ENCODE measurements at regions not wholly inside any gene's neighbourhood (a gene's known extent, or its start where the extent isn't known, plus 50 kb on each side); places are given as distances from the start of the nearest gene placed in this dataset.
"Not testable (repeated sequence)": the region's sequence is repeated elsewhere in the genome, so short reads cannot be mapped to it uniquely, and the experiment has no call there.

DNA sequence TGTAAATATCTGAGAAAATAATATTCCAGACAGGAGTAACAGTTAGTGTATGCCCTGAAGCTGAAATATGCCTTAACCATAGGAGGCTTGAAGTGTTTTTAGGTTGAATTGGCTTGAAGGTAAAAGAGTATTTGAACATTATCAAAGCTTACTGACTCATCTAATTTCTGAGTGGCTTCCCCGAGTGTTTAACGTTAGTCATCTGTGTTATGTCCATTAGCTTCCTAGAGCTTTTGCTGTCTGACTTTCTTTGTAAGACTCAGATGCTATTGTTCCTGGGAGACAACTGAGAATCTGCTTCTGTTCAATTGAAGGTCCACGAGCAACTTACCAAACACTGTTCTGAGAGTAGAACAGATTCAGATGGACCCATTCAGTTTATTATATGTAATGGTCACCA is 656.8 kb upstream of the NECTIN3 start:
- no peak for ATAC-seq

DNA sequence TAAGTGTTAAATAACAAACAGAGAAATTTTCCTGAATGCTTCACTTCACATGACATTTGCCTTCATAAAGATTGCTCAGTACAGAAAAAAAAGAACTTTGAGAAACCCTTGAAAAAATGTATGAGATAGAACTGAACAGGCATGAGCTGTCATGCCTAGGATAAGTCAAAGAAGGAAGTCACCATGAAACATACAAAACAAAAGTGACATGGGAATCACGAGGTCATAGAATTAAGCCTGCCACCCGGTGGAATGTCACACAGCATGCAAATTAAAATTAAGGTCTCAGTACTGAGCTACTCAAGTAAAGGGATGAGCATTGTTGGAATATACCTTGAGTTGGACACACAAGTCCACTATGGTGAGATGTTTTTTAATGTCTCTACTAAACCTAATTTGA is 652.5 kb upstream of the NECTIN3 start:
- no peak for ATAC-seq

DNA sequence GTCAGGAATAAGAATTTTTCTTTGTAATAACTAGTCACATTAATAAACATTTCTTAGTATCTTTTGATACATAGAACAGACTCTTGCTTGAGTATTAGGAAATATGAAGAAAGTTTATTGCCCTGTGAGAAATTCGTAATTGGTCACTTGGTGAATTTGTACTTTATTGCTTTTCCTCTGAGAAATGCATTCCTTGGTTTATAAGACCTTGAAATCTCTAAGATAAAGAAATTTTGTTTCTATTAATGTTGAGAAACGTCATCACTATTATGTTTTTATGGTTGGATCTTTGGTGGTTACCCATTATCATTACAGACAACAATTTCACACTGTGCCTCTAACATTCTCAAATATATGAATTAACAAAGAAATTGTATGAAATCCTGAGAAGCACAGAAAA is 652.0 kb upstream of the NECTIN3 start:
- no peak for ATAC-seq

DNA sequence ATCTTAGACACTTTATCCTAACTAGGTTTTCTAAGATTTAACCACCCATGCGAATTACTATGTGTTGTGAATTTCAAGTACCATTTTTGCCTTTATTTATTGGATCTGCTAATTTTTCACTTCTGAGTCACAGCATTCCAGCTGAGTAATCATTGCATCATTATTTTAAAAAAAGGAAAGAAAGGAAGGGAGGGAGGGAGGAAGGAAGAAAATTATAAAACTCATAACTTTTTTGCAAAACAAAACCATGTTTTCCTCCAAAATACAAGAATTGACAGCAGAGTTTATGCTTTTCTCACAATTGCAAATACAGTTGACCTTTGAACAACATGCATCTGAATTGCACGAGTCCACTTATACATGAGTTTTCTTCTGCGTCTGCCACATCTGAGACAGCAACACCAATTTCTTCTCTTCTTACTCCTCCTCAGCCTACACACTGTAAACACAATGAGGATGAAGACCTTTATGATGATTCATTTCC is 651.4 kb upstream of the NECTIN3 start:
- no peak for ATAC-seq

DNA sequence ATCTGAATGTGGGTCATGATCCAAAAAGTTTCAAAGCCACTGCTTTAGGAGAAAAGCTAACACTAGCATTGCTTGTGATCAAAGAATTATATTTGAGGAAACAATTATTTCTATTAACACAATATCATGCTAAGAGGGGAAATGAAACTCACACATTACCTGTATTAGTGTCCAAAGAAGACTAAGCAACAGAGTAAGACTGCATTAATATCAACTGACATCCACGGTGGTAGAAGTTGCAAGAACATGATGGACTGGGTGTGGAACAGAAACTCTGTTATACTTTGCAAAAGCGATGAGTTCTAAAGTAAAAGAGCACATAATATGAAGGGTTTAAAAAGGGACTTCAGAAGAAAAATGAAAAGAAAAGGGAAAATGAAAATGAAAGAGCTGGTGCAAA is 648.3 kb upstream of the NECTIN3 start:
- no peak for ATAC-seq

DNA sequence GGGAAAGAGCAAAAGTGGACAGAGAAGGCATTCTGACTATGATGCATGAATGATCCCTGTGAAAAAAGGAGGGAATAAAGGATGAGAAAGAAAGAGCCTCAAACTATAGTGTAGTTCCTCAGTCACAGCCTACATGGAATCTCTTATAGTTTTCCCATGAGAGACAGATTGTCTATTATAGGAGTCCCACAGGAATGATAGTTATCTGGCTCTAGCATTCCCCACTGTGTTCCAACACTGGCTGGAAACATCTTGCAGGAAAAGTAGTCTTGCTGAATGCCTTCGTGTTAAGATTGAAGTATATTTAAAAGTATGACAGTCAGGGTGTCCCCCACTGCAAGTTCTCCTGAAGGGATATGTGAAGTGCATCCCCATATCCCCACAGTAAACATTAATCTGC is 641.5 kb upstream of the NECTIN3 start:
- no peak for ATAC-seq

DNA sequence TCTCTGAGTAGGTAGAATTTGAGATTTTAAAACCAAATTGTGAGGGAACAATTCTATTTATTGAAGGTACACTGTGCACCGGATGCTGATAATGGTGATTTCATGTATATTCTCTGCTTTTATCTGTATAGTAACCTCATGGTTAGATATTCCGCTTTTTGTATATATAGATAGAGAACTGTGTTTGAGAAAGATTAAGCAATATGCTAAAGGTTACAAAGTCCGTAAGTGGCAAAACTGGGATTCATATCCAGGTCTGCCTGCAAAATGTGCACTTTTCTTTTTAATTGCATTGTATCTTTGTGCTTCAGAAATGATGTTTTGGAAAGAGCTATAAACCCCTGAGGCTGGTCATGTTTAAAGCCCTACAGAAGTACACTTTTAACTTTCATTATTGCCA is 635.4 kb upstream of the NECTIN3 start:
- ATAC-seq, result no peak

DNA sequence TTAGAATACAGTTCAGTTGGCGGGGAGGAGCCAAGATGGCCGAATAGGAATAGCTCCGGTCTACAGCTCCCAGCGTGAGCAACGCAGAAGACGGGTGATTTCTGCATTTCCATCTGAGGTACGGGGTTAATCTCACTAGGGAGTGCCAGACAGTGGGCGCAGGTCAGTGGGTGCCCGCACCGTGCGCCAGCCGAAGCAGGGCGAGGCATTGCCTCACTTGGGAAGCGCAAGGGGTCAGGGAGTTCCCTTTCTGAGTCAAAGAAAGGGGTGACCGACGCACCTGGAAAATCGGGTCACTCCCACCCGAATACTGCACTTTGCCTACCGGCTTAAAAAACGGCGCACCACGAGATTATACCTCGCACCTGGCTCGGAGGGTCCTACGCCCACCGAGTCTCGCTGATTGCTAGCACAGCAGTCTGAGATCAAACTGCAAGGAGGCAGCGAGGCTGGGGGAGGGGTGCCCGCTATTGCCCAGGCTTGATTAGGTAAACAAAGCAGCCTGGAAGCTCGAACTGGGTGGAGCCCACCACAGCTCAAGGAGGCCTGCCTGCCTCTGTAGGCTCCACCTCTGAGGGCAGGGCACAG is 631.5 kb upstream of the NECTIN3 start:
- ATAC-seq, result not testable (repeated sequence)

DNA sequence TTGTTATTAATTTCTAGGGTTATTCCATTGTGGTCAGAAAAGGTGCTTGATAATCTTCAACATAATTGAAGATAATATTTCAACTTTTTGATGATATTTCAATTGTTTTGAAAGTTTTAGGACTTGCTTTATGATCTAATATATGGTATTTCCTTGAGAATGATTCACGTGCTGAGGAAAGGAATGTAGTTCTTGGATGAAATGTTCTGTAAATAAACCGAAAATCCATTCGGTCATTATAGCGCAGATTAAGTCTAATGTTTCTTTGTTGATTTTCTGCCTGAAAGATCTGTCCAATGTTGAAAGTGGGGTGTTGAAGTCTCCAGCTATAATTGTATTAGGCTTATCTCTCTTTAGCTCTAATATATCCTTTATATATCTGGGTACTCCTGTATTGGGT is 617.5 kb upstream of the NECTIN3 start:
- ATAC-seq, result no peak

DNA sequence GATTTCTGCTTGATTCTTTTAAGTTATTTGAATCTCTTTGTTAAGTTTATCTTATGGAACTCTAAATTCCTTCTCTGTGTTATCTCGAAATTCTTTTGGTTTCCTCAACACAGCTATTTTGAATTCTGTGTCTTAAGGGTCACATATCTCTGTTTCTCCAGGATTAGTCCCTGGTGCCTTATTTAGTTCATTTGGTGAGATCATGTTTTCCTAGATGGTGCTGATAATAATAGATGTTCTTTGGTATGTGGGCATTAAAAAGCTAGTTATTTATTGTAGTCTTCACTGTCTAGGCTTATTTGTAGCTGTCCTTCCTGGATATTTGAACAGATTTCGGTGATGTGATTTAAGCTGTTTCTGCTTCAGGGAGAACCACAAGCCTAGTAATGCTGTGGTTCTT is 615.6 kb upstream of the NECTIN3 start:
- no peak for ATAC-seq

DNA sequence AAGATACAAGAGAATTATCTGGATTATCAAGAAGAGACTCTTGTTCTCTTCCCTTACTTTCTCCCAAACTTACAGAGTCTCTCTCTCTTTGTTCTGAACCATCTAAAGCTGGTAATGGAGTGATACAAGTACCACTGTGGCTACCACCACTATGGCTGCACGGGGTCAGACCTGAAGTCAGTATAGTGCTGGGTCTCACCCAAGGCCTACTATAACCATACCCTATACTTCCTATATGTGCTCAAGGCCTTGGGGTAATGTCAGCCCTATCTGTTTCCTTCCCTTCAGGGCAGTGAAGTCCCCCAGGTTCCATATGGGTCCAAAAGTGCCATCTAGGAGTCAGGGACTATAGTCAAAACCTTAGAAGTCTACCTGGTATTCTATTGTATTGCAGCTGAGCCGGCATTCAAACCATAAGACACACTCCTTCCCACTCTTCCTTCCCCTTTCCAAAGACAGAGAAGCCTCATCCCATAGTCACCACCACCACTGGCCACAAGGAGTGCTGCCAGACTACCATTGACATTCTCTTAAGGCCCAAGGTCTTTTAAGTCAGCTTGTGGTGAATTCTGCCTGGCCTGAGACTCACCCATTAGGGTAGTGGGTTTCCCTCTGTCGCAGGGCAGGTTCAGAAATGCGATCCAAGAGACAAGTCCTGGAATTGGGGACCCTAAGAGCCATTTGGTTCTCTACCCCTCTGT is 615.0 kb upstream of the NECTIN3 start:
- no peak for ATAC-seq

DNA sequence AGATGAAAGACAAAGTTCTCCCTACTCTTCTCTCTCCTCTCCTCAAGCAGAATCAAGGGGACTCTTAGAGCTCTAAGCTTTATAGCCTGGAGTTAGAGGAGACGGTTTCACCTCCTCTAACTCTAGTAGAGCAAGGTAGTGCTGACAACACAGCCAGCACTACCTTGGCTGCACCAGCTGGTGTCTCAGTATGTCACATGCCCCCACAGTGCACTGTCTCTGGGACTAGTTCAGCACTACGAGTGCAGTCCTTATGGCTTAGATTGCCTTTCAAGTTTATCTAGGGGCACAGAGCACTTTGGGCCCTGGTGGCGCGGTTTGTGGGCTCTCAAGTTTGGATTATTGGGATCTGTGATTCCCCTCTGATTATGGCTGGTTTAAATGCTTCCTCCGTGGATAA is 614.1 kb upstream of the NECTIN3 start:
- ATAC-seq, result no peak

DNA sequence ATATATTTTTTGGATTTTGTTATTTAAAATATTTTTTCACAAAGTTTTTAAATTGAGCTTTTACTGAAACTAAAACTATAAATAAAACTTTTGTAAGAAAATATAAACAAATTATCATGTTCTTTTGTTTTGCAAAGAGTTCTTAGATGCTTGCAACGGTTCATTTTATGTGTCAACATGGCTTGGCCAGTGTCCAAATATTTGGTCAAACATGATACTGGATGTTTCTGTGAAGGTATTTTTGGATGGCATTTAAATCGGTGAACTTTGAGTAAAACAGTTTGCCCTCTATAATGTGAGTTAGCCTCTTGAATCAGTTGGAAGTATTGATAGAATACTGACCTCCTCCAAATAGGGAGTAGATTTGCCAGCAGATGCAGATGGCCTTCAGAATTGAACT is 612.6 kb upstream of the NECTIN3 start:
- no peak for ATAC-seq

DNA sequence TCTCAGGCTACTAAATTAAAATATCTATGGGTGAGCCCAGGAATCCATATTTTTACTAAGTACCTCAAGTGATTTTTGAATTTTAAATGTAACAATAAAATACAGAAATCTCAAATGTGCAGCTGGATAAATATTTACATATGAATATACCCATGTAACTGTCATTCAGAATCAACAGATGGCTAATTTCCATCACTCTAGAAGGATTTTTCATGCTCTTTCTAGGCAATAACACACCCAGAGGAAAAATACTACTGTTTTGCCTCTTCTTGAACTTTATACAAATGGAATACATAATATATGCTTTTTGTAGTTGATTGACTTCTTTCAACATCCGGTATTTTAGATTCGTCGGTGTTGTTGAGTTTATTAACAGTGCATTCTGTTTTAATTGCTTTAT is 601.3 kb upstream of the NECTIN3 start:
- no peak for ATAC-seq

DNA sequence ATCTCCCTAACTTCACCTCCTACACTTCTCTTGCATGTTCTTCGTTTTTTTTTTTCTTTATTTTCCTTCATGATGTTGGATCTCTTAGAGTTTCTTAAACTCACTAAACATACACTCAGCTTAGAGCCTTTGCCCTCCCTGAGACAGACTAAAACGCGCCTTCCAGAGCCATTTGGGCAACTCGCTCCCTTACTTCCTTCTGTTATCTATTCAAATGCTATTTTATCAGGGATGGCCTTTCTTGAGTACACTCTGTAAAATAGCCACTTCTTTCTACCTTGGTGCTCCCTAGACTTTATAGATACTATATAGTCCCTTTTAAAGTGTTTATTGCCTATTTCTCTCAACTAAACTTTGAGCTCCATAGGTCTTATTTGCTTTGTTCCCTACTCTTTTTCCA is 598.2 kb upstream of the NECTIN3 start:
- no peak for ATAC-seq

DNA sequence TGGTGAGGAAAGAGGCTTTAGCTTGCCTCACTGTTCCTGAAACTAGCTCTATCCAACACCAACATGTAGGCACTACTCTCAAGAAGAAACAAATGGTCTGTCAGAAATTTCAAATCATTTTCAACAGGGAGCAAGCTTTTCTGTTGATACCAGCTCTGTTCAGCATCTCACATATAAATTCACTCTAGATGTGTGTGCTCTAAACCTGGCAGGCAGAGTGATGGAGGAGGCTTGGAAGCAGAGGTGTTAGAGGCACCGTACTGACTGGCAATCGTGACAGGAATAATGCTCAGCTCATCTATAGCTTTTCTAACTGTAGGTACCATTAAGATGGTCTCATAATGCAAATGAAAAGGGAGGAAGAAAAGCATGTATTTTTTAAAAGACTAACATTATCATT is 597.2 kb upstream of the NECTIN3 start:
- ATAC-seq, result no peak

DNA sequence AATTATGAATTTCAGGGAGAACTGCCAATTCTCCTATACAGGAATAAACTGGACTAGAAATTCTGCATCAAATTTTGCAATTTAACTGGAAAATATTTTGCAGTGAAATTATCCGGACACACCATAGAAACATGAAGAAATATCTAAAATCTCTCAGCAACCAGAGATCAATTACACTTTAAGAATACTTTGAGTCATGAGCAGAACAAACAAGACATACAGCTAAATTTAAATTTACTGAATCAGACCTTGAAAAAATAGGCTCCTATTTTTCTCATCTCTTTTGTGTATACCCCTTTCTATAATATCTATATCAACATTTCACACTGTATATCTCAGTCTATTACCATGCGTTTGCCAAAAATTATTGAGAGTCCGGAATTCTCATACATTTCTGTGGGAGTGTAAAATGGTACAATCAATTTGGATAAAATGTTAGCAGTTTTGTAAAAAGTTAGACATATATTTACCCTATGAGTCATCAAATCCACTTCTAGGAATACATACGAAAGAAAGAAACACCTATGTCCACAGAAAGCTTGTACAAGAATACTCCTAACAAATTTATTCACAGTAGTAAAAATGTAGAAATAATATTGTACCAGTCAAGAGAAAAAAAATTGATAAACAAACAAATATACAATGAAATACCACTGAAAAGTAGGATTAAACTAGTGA is 593.1 kb upstream of the NECTIN3 start:
- no peak for ATAC-seq

DNA sequence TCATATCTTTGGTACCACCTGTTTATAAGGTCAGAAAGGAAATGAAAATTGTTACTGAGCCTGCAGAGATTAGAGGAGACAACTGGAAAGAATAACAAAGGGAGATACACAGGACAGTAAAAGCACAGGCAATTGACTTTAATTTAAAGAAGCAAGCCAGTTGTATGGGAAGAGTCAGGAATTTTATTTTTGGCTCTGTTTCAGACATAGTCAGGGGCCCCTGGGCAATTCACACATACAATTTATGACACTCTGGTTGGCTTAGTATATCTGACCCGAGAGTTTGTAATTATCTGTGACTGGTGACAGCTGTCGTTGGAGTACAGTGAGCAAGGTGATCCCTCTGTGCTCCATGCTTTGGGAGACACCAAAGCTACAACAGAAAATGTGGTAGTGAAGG is 591.9 kb upstream of the NECTIN3 start:
- ATAC-seq, result no peak

DNA sequence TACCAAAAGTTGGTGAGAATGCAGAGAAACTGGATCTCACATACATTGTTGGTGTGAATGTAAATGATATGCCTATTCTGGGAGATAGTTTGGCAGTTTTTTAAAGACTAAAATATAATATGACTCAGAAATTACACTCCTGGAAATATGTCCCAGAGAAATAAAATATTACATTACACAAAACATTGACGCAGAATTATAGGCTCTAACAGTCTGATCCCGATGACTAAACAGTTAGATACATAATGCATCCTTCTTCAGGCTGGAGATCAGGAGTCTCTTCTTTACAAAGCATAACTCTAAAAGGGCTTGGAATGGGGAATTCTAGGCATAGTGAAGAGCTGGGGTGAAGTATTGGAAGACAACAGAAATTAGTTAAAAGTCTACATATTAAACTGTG is 586.2 kb upstream of the NECTIN3 start:
- ATAC-seq, result no peak

DNA sequence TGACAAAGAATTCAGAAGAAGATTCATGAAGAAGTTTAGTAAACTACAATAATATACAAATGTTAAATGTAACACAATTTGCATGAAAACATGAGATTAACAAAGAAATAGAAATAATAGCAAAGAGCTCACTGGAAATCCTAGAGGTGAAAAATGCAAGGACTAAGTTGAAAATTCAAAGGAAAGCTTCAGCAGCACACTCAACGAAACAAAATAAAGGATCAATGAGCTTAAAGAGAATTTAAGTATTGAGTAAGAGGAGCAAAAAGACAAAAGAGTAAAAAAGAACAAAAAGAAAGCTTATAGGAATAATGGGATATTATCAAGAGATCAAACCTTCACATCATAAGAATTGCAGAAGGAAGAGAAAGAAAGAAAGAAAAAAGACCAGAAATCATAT is 583.8 kb upstream of the NECTIN3 start:
- no peak for ATAC-seq

DNA sequence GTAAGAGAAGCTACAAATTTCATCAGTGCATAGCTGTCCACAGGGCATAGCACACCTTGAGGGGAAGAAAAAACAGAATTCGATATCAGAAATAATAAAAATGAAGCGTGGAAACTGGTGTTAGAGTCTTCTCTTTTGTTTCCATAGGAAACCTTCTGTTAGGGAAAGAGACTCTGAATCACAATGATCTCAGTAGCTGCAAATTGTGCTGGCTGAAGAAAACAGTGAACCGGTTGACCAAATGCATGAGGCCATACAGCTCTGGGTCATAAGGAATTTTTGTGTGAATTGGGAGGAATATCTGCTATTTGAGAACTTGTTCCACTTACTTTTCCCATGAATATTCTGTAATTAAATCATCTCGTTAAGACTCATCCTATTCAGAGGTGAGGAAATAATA is 580.2 kb upstream of the NECTIN3 start:
- ATAC-seq, result no peak

DNA sequence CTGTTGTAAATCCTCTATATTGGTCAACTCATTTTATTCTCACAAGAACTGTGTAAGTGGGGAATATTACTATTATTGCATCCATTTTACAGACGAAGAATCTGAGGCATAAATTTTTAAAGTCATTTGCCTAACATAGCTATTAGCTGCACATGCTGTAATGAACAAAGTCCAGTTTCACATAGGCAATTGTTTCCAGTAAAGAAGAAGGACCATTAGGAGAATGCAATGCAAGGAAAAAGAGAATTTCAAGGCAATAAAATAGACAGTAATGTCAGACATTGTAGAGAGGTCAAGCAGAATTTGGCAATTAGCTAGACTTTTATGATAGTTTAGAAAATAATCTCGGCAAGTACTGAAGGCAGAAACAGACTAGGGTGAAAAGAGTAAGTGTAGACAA is 578.7 kb upstream of the NECTIN3 start:
- ATAC-seq, result no peak

DNA sequence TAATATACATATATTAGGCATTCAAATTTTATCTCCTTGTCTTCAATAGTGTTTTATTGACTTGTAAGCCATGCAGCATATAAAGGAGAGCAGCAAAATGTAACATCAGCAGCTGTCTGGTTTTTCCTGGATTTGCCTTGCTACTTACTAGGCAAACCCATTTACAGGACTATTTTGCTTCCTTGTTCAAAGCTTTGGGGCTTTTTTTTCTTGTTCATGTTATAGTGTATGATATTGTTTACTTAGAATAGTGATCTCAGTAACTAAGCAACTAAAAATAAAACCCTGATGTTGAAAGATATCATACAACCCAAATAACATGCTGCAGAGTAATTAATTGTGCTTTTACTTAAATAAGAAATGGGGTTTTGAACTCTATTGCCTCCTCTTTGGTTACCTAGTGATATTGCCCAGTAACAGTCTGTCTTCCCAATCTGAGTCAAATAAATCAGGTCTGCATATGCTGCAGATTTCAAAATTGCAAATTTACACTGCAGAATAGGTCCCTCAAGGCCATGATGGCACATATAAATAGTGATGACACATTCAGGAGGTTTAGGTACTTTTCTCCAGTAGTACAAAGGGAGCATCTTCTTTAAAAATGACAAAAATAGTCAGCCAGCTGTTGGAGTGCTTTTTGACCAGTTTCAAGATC is 578.1 kb upstream of the NECTIN3 start:
- ATAC-seq, result no peak

DNA sequence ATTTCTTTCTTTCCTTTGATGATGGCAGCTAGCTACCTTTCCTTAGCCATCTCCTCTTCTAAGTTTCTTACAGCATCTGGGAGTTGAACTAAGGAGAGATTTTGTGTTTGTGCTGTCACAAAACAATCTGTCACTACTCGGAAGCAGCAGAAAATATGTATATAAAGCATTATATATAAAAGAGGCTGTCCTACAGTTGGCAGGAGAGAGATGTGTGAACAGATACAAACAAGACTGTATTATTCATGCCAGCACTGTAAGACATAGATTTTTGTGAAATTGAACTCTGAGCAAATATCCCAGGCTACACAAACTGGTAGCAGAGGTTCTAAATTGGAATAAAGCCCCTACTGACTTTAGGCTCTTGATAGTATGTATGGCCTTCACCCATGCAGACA is 577.5 kb upstream of the NECTIN3 start:
- no peak for ATAC-seq
